ENCODE measurements at regions not wholly inside any gene's neighbourhood (a gene's known extent, or its start where the extent isn't known, plus 50 kb on each side); places are given as distances from the start of the nearest gene placed in this dataset.

DNA sequence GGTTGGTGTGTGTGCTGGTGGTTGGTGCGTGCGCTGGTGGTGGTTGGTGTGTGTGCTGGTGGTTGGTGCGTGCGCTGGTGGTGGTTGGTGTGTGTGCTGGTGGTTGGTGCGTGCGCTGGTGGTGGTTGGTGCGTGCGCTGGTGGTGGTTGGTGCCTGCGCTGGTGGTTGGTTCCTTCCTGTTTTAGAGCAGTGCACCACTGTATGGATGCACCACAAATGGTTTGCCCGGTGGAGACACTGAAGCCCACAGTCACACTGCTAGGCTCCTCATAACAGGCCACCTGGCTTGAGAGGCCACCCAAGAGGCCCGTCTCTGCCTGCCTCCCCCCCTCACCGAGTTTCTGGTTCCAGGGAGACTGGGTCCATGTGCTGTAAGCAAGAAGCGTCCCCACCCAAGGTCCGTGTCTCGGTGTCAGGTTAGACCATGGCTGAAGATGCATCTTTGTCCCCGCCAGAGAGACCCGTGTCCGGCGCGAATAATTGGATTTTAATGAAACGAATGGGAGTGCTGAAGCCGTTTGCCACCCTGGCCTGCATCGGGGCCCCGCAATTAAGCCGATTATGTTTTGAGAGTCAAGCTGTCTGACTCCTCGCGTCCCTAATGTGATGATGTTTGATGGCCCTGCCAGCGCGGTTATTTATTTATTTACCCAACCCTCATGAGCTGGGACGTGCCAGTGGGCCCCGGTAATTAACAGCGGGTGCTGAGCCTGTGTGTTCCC, 161.3 kb upstream of the GSE1 start:
- H3K4me2 ChIP-seq: no peak overlapping the region
- no peaks in the 10 kb centered on the region for H3K36me3 ChIP-seq (ENCODE audit: insufficient read depth)
- H3K4me3 ChIP-seq (IDR thresholded peaks at IDR 0.05; ENCODE audit: insufficient read depth, low read depth, low read length): no peak overlapping the region
- no peaks in the 10 kb centered on the region for H4K20me1 ChIP-seq (ENCODE audit: insufficient read depth)
- H3K27ac ChIP-seq: no peak overlapping the region
- H3K4me1 ChIP-seq (ENCODE audit: low read depth, poor library complexity, severe bottlenecking): peaks cover 38% of the 10 kb centered on the region
- TF ChIP-seq, protein P1, sequence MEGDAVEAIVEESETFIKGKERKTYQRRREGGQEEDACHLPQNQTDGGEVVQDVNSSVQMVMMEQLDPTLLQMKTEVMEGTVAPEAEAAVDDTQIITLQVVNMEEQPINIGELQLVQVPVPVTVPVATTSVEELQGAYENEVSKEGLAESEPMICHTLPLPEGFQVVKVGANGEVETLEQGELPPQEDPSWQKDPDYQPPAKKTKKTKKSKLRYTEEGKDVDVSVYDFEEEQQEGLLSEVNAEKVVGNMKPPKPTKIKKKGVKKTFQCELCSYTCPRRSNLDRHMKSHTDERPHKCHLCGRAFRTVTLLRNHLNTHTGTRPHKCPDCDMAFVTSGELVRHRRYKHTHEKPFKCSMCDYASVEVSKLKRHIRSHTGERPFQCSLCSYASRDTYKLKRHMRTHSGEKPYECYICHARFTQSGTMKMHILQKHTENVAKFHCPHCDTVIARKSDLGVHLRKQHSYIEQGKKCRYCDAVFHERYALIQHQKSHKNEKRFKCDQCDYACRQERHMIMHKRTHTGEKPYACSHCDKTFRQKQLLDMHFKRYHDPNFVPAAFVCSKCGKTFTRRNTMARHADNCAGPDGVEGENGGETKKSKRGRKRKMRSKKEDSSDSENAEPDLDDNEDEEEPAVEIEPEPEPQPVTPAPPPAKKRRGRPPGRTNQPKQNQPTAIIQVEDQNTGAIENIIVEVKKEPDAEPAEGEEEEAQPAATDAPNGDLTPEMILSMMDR (conservative IDR thresholded peaks at IDR 0.05; ENCODE audit: low read depth, low read length): no peak
- H2AFZ ChIP-seq (ENCODE audit: low read depth): no peak overlapping the region
- H3K79me2 ChIP-seq (ENCODE audit: insufficient read depth, low read depth): no peaks in the 10 kb centered on the region
- H3K27me3 ChIP-seq (ENCODE audit: insufficient read depth, low read depth): peaks cover 65% of the 10 kb centered on the region
- H3K9ac ChIP-seq: no peak overlapping the region

DNA sequence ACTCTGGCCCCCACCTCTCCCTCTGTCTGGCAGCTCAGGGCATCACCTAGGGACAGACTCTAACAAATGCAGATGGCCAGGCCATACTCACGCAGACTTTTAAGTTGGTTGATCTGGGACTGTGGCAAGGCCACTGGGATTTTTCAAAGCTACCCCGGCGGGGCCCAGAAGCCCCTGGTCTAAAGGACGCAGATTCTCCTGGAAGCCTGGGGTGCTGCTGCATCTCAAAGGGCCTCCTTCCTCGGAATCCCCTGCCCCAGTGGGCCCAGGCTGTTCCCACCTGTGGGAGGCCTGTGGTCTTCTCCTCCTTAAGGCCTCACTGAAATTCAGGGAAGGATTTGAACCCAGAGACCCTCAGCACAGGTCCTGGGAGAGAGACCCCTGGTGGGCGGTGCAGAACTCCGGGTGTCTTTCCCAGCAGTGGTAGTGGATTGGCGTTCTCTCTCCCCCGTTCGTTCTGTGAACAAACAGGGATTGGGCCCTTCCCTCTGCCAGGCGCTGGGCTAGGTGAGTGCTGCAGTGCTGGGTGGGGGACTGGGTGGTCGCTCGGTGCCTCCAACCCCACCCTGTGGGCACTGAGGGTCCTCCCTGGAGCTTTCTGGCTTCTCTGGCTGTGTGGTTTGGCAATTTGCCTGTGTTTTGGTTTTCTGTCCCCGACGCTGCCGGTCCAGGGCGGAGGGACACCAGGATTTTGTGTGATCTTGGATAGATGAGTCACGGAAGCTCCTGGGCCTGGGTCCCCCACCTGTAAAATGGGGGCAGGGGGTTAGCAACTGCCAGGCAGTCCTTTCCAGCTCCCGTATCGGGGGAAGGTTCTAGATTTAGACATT, 160.5 kb upstream of the GSE1 start:
- Histone ChIP-seq H3K79me2 (ENCODE audit: insufficient read depth, low read depth) (no peaks in the 10 kb centered on the region), H4K20me1 (ENCODE audit: insufficient read depth) (no peaks in the 10 kb centered on the region), H3K27ac (no peak overlapping the region), H3K4me3 (IDR thresholded peaks at IDR 0.05; ENCODE audit: insufficient read depth, low read depth, low read length) (no peak overlapping the region), H3K36me3 (ENCODE audit: insufficient read depth) (no peaks in the 10 kb centered on the region), H3K27me3 (ENCODE audit: insufficient read depth, low read depth) (peaks cover 66% of the 10 kb centered on the region), H3K4me1 (ENCODE audit: low read depth, poor library complexity, severe bottlenecking) (peaks cover 30% of the 10 kb centered on the region), H3K9ac (no peak overlapping the region), H2AFZ (ENCODE audit: low read depth) (no peak overlapping the region), H3K4me2 (no peak overlapping the region)
- TF ChIP-seq, protein P1 (conservative IDR thresholded peaks at IDR 0.05; ENCODE audit: low read depth, low read length): no peak

DNA sequence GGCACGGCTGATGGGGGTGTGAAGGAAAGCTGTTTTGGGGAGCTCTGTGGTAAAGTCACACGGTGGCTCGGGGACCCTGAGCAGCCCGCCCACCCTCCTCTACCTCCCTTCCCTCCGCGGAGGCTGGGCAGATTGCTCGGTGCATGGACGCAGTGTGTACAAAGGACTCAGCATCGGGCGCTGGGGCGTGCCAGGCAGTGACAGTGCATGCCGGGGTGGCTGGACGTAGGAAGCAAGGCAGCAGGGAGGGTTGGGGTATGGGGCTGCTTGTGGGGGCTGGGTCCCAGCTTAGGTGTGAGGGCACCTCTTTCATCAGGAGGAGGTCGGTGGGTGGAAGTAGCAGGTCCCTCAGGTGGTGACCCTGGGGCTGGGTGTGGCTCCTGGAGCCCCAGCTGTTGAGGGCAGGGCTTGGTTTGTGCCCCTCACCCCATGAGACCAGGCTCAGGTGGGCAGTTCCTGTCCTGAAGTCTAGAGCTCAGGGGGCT, 159.9 kb upstream of the GSE1 start:
- Histone ChIP-seq H3K4me1 (ENCODE audit: low read depth, poor library complexity, severe bottlenecking) (peaks cover 24% of the 10 kb centered on the region), H3K27ac (no peak overlapping the region), H3K4me3 (IDR thresholded peaks at IDR 0.05; ENCODE audit: insufficient read depth, low read depth, low read length) (no peak overlapping the region)

DNA sequence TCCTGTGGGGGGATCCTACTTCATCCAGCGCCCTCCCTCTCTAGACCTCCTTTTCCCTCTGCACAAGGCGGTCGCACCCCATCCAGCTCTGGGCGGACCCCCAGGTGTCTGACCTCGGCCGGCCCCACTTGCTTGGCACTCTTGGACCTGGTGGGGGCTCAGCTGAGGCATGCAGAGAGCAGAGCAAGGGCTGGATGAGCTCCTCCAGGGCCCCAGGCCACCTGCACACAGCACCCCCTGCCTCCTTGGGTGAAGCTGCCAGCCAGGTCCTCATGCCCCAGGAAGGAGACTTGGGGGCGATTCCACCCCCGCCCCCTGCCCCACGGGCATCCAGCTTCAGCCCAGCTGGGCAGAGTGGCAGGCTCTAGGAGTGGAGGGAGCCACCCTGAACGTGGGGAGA, 159.4 kb upstream of the GSE1 start:
- TF ChIP-seq, protein P1 (conservative IDR thresholded peaks at IDR 0.05; ENCODE audit: low read depth, low read length): no peak
- Histone ChIP-seq H2AFZ (ENCODE audit: low read depth) (no peak overlapping the region), H3K79me2 (ENCODE audit: insufficient read depth, low read depth) (no peaks in the 10 kb centered on the region), H4K20me1 (ENCODE audit: insufficient read depth) (no peaks in the 10 kb centered on the region), H3K4me3 (IDR thresholded peaks at IDR 0.05; ENCODE audit: insufficient read depth, low read depth, low read length) (no peak overlapping the region), H3K27me3 (ENCODE audit: insufficient read depth, low read depth) (peaks cover 64% of the 10 kb centered on the region), H3K4me1 (ENCODE audit: low read depth, poor library complexity, severe bottlenecking) (peaks cover 19% of the 10 kb centered on the region), H3K36me3 (ENCODE audit: insufficient read depth) (no peaks in the 10 kb centered on the region), H3K4me2 (no peak overlapping the region), H3K9ac (no peak overlapping the region), H3K27ac (no peak overlapping the region)

More for the DNA sequence above, 159.9 kb upstream of the GSE1 start:
- TF ChIP-seq, protein P1 (conservative IDR thresholded peaks at IDR 0.05; ENCODE audit: low read depth, low read length): no peak
- Histone ChIP-seq H2AFZ (ENCODE audit: low read depth) (no peak overlapping the region), H3K79me2 (ENCODE audit: insufficient read depth, low read depth) (no peaks in the 10 kb centered on the region), H3K4me2 (no peak overlapping the region), H3K36me3 (ENCODE audit: insufficient read depth) (no peaks in the 10 kb centered on the region), H4K20me1 (ENCODE audit: insufficient read depth) (no peaks in the 10 kb centered on the region), H3K27me3 (ENCODE audit: insufficient read depth, low read depth) (peaks cover 66% of the 10 kb centered on the region), H3K9ac (no peak overlapping the region)

Measured in KMS-11 (cell line).